Activated T-helper 1 cell treated with Interleukin-2 at 50 U/mL for 16 hours (primary cell): ENCODE measurements at regions not wholly inside any gene's neighbourhood (a gene's known extent, or its start where the extent isn't known, plus 50 kb on each side); places are given as distances from the start of the nearest gene placed in this dataset.

ENCODE experiments used
- DNase-seq: peaks from one replicate; pipeline ENCODE4 v3.0.0-alpha.2; 2020; ENCODE audit warnings: low read depth

DNA sequence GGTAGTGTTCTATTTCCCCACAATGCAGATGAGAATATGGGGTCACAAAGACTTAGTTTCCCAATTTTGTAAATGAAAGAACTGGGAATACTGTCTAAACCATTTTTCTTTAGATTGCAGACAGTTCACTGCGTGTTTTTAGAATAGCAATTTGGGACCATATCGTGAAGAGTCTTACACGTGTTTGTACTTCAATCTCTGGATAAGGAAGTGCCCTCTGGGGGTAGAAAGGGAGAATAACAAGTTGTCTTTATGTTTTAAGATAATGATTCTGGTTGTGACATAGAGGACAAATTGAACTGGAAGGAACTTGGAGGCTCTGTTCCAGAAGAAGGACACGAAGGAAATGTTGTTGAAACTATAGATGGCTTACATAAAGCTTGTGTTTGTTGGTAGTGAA is 457.7 kb downstream of the CBLN2 start:
- DNase-seq = no peak

GRCh38 chr18:72075040-72075439 is 469.1 kb downstream of the CBLN2 start:
- no peak for DNase-seq

- DNase-seq = no peak
Observed at GRCh38 chr18:72063001-72063400, 481.1 kb downstream of the CBLN2 start.

DNA sequence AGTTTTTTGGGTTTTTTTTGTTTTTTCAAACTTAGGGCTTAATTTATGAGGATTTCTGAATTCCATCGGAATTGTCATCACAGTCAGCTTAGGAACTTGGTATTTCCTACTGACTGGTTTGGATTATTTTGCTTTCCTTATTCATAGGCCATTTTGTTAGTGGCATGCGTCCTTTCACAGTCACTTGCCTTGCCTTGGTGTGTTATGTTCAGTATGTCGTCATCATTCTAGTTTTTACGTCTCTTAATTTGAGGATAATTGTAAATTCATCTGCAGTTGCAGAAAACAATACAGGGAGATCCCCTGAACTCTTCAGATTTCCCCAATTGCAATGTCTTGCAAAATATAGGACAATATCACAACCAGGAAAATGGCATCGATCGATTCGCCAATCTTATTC is 485.3 kb downstream of the CBLN2 start:
- no peak for DNase-seq

- no peak for DNase-seq
Observed at GRCh38 chr18:72056171-72056570, 488.0 kb downstream of the CBLN2 start.

- no peak for DNase-seq
Observed at GRCh38 chr18:72041313-72042032, 502.7 kb downstream of the CBLN2 start.

DNA sequence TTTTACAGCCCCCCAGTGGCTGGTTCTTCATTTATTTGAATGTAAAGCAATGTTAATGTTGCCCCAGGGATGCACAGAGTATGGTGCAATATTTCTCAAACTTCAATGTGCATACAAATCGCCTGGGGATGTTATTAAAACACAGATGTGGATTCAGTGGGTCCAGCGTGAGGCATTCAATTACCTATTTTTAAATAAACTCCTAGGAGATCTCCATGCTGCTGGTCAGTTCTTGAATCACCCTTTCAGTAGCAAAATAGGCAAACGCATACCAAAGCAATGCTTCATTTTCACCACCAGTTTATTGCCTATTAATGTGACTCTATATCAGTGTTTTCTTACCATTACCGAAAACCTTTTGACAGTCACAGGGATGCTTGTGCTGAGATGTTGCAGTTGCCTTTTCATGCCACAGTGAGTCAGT is 530.7 kb downstream of the CBLN2 start:
- DNase-seq = no peak

DNA sequence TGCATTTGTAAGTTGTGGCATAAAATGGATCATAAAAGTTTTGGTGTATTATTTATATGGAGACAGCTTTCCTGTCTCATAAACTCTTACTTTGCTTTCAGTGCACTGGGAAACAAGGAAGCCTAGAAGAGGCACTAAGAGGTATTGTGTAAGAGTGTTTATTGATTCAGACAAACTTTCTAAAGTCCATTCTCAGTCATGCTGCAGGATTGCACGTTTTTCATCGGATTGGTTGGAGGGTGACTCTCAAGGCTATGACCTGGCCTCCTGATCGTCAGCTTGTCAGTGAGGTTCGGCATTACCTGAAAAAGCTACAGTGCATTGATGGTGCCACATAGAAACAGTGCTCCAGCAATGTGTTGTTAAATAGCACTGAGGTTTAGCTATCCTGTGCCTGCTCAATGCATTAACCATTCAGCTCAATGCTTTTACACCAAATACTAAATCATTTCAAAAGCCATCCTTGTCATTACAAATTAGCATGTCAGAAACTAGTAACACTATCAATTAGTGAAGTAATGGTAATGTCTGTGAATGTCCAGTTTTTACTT is 545.5 kb downstream of the CBLN2 start:
- DNase-seq = no peak

DNA sequence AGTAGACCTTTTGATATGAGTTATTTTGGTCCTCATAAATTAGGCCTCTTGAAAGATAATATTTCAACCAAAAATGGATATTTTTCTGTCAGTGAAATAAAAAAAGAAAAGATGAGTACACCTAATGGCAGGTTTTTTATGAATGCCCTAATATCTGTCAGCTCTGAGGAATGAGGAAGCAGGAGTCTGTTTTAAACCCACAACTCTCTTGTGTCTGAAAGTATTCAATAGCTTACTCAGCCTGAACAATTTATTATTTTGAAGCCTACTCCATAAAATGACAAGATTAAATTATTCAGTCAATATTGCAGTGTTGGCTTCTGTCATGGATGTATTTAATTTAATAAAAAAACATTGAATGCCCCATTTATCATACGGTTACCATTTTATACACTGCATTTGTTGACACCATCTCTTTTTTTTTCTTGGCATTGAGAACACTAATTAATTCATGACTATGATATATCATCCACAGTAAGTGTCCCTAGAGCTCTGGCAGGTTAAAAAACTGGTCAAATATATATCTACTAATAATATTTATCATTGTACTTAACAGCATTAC is 548.2 kb downstream of the CBLN2 start:
- DNase-seq = no peak

- no peak for DNase-seq
Observed at GRCh38 chr18:71994273-71994672, 549.9 kb downstream of the CBLN2 start.

- no peak for DNase-seq
Observed at GRCh38 chr18:71989616-71990015, 554.5 kb downstream of the CBLN2 start.

DNA sequence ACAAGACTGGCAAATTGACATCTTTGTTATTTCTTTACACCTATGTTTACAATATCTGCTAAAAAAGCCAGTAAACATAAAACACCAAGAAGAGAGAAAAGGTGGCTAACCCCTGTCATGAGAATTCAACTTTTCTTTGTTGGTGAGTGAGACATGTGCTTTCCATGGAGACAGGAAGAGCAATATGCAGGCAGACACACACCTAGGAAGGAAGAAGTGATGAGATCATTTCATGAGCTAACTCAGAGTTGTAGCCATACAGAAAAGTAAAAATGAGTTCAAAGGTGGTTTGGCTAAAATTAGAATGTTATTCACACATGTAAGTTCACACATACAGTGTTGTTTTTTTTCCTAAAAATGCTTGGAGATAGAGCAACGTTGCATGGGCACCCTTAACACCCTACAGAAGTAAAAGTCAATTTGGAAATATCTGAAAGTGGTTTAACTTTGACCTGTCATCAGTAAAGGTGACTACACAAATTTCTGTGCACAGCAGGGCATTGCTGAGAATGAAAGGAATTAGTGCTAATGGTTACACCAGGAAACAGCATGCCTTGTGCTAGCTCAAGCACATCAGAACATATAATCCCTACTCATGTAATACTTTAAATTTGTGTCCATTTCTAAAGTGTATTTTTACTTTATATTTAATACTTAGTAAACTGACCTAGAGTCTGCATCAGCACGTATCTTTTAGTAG is 557.6 kb downstream of the CBLN2 start:
- DNase-seq = no peak

- DNase-seq = no peak
Observed at GRCh38 chr18:71976744-71977143, 567.4 kb downstream of the CBLN2 start.

DNA sequence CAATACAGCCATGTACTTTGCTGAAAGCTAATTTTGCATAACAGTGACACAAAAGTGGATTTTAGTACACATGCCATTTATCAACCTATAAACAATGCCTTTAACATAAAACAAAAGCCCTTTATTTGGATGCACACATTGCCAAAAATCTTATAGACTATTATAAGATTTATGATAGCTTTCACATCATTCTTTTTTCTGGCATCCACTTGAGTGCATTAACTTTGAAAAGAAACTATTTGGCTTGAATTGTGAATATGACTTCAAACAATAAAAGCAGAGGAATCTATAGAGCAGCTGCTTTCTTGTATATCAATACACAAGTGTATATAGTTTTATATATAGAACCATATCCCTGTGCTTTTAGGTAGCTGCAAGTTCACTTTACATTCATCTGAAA is 577.4 kb downstream of the CBLN2 start:
- DNase-seq = no peak

DNA sequence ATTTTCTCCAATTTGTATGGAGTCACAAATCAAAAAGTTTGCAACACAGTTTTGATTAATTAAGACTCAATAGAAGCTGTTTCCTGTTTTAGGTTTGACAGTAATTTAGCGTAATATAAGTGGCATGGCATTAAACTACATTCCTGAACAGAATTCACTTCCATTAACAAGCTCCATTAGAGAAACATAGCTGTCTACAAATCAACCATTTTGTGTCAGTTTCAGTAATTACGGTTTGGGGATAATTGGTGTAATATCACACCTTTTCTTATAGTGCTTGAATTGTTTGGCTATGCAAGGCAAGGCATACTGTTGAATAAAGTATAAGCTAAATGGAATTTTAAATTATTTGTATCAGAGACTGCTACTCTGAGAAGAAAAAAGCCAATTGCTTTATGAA is 585.5 kb downstream of the CBLN2 start:
- no peak for DNase-seq

DNA sequence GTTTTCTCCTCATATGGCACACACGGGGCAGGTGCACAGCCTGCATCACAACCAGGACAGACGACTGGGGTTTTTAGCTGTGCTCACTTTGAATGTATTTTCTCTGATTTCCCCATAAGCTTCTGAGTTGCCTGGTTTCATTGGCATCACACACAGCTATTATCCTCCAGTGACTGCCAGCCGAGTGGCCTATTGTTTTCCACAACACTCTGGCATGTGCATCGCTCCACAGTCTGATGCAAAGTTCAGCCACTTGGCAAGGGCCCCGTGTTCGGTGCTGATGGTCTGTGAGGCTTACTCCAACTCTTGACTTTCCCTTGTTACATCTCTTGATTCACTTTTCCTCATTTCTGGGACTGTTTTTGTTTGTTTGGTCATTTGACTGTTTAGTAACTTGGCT is 593.1 kb downstream of the CBLN2 start:
- DNase-seq = no peak

- no peak for DNase-seq
Observed at GRCh38 chr18:71942433-71942832, 601.7 kb downstream of the CBLN2 start.

- no peak for DNase-seq
Observed at GRCh38 chr18:71939483-71939882, 604.7 kb downstream of the CBLN2 start.

DNA sequence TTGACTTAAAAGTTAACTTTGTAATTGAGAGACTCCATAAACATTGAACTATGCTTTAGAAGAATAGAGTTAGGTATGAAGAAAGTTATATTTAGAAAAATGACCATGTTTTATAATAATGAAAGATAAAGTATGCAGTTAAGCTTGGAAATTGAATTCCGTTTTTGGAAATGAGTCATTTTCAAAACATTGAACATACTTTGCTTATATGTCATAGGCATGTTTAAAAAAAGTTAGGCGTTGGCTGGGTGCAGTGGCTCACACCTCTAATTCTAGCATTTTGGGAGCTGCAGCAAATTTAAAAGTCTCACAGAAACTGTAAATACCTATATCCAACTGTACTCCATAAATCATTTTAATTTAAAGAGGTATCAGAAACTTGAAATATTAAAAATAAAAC is 607.4 kb downstream of the CBLN2 start:
- DNase-seq = no peak

GRCh38 chr18:71919211-71919610 is 624.9 kb downstream of the CBLN2 start:
- DNase-seq = no peak

DNA sequence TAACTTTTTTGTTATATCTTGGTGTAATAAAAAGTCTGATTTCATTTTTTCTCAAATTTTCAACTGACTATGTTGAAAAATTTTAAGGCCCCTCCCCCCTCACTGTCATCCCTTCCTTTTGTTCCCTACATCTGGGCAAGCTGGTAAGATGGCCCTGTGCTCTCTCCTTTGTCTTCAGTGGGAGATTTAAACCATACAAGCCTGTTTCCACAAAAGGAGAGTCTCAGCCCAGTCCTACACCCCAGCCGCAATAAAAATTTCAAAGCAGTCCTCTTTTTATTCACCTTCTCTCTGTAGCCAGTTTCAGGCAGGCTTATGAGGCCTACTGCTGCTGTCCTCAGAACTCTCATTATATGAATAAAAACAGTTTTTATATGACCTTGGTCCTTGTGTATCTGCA is 630.5 kb downstream of the CBLN2 start:
- DNase-seq = no peak

DNA sequence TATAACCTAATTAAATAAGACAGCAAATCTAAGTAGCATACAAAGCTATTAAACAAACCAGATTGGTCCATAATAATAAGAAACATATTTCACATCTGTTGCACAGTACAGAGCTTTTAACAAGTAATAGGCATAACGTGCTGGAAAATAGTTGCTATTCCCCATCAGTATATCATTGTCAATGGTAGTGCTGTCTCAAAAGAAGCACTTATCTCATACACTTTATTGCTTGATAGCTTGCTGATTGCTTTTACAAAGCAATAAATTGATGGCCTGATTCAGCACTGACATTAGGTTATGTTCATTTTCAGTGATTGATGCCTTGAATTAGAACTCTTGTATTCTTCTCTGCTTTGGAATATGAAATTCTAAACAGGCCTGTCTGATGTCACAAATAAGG is 641.7 kb downstream of the CBLN2 start:
- no peak for DNase-seq
